Panc1 (cell line): ENCODE measurements at regions not wholly inside any gene's neighbourhood (a gene's known extent, or its start where the extent isn't known, plus 50 kb on each side); places are given as distances from the start of the nearest gene placed in this dataset.

Experiments used
- ATAC-seq: fragments of 200-7000 bp; cut with Tn5 transposase; 2 replicates; pipeline ENCODE4 v1.9.1; 2020; ENCODE audit warnings: mild to moderate bottlenecking, moderate library complexity
- BruUV-seq: library from RNA; stranded (reverse); fragments of 400-500 nt; replicated peaks from 2 replicates; lab custom pipeline; 2021; lab: Mats Ljungman, UMichigan
- CTCF ChIA-PET: fragments of 300-600 bp; sonication (Branson Sonifier 250); formaldehyde crosslinking; loops from one replicate; lab custom pipeline; 2022; ENCODE audit warnings: antibody characterized with exemption; lab: Charles Lee
- POLR2A ChIA-PET: fragments of 300-600 bp; sonication (Branson Sonifier 250); formaldehyde crosslinking; loops from one replicate; lab custom pipeline; 2022; ENCODE audit warnings: antibody characterized with exemption; lab: Charles Lee
- DNase-seq: peaks from one replicate; pipeline ENCODE4 v3.0.0-alpha.2; 2010; ENCODE audit warnings: low read depth, low spot score
- H3K27ac ChIP-seq: 2 replicates; pipeline ENCODE4 v1.5.1; 2011; ENCODE audit warnings: mild to moderate bottlenecking, low read length, inconsistent platforms
- H3K27me3 ChIP-seq: fragments of 200-500 bp; sonication (Bioruptor generic); 2 replicates; pipeline ENCODE4 v1.6.0; 2014; ENCODE audit warnings: low read length, inconsistent platforms; ENCODE audit not compliant: control insufficient read depth, insufficient read depth
- H3K36me3 ChIP-seq: fragments of 200-500 bp; sonication (Bioruptor generic); 2 replicates; pipeline ENCODE4 v1.5.1; 2014; ENCODE audit warnings: inconsistent platforms, mild to moderate bottlenecking, low read length, moderate library complexity; ENCODE audit not compliant: control insufficient read depth, insufficient read depth
- H3K4me1 ChIP-seq: 2 replicates; pipeline ENCODE4 v1.5.1; 2011; ENCODE audit warnings: inconsistent platforms, mild to moderate bottlenecking, low read length, moderate library complexity; ENCODE audit not compliant: control insufficient read depth, insufficient read depth
- H3K4me3 ChIP-seq, 2 experiments: 2 replicates each; pipeline ENCODE4 v1.5.1; 2011 to 2012; ENCODE audit warnings: low read depth in 2 of 2, low read length in 2 of 2, mild to moderate bottlenecking in 2 of 2, inconsistent platforms in 1 of 2, moderate library complexity in 1 of 2
- H3K9me3 ChIP-seq: fragments of 200-500 bp; sonication (Bioruptor generic); 2 replicates; pipeline ENCODE4 v1.5.1; 2014; ENCODE audit warnings: low read depth, mild to moderate bottlenecking, inconsistent platforms, low read length, moderate library complexity; ENCODE audit not compliant: control insufficient read depth, insufficient read depth
- CTCF ChIP-seq: fragments of 450-650 bp; IDR thresholded peaks from 2 replicates; pipeline ENCODE4 v1.5.1; 2017; ENCODE audit warnings: mild to moderate bottlenecking
- POLR2AphosphoS5 ChIP-seq: IDR thresholded peaks from 2 replicates; pipeline ENCODE4 v1.6.1; 2012; ENCODE audit warnings: mild to moderate bottlenecking, low read depth, low read length, moderate library complexity
- SIN3A ChIP-seq: IDR thresholded peaks from 2 replicates; pipeline ENCODE4 v1.6.1; 2012; ENCODE audit warnings: low read depth, mild to moderate bottlenecking, low read length, moderate library complexity, borderline replicate concordance; ENCODE audit not compliant: insufficient read depth
- TCF7L2 ChIP-seq: IDR thresholded peaks from 2 replicates; pipeline ENCODE4 v1.6.1; 2011; ENCODE audit warnings: mild to moderate bottlenecking, low read depth, low read length, inconsistent platforms
- in situ Hi-C: cut with HindIII; loops from 2 replicates; pipeline ENCODE4 v1.10.0; 2016; ENCODE audit warnings: low sequenced_read_pairs, low pct_unique_long_range_greater_than_20kb
- intact Hi-C: fragments of 100-400 bp; cut with micrococcal nuclease; formaldehyde crosslinking; loops from one replicate; pipeline ENCODE4 v1.10.0; 2022; ENCODE audit not compliant: unreplicated experiment
- TF ChIP-seq, protein P1 (sequence below), 2 experiments: IDR thresholded peaks; 2 replicates each; pipeline ENCODE4 v1.6.1; 2011 to 2012; ENCODE audit warnings: low read depth in 2 of 2, control low read depth in 1 of 2, low read length in 1 of 2, mild to moderate bottlenecking in 1 of 2, moderate library complexity in 1 of 2; ENCODE audit not compliant: insufficient read depth in 1 of 2

DNA sequence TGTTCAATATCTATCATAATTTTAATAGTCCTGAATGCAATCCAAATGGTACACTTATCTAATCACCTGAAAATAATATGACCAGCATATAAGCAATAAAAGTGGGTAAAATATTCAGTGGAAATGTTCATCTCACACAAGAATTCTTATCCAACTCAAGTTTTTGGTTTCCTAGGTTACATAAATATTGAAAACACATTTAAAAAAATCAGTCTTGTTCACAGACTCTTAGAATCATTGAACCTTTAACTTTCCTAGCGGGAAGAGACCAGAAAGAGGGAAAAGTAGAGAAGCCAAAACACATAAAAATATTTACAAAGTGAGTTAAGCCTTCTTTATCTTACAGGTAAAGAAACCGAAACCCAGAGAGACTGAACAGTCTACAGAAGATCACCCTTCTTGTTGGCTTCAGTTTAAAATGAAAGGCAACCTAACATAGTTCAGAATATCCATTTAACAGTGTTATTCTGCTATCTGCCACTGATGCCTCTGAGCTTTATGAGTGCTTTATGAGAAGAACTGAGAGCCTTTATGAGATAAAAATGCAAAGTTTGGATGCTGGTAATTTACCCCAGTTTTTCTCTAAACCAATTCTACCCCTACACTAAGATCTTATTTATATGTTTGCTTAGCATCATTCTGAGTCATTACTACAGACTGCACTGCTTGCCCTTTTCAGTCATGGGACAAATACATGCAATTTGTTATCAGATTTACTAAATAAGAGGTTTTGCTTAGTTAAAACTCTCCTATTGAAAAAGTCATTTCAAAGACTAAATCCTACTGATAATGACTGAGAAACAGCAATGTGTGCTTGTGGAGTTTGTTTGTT is 453.3 kb upstream of the INTU start:
- H3K36me3 ChIP-seq: no peaks in the 10 kb centered on the region
- no peak overlapping the region for H3K4me3 ChIP-seq
- intact Hi-C loops: no loop called here
- no peak for ATAC-seq
- no peak for DNase-seq
- no peaks in the 10 kb centered on the region for H3K9me3 ChIP-seq
- H3K27ac ChIP-seq: no peak overlapping the region
- no peaks in the 10 kb centered on the region for H3K4me1 ChIP-seq
- in situ Hi-C loops: no loop called here
- no TSS peak for BruUV-seq
- ChIA-PET POLR2A (no interaction called here), CTCF (no interaction called here)
- no peaks in the 10 kb centered on the region for H3K27me3 ChIP-seq
- TF ChIP-seq, protein P1, sequence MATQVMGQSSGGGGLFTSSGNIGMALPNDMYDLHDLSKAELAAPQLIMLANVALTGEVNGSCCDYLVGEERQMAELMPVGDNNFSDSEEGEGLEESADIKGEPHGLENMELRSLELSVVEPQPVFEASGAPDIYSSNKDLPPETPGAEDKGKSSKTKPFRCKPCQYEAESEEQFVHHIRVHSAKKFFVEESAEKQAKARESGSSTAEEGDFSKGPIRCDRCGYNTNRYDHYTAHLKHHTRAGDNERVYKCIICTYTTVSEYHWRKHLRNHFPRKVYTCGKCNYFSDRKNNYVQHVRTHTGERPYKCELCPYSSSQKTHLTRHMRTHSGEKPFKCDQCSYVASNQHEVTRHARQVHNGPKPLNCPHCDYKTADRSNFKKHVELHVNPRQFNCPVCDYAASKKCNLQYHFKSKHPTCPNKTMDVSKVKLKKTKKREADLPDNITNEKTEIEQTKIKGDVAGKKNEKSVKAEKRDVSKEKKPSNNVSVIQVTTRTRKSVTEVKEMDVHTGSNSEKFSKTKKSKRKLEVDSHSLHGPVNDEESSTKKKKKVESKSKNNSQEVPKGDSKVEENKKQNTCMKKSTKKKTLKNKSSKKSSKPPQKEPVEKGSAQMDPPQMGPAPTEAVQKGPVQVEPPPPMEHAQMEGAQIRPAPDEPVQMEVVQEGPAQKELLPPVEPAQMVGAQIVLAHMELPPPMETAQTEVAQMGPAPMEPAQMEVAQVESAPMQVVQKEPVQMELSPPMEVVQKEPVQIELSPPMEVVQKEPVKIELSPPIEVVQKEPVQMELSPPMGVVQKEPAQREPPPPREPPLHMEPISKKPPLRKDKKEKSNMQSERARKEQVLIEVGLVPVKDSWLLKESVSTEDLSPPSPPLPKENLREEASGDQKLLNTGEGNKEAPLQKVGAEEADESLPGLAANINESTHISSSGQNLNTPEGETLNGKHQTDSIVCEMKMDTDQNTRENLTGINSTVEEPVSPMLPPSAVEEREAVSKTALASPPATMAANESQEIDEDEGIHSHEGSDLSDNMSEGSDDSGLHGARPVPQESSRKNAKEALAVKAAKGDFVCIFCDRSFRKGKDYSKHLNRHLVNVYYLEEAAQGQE (IDR thresholded peaks at IDR 0.05; ENCODE audit: insufficient read depth in 1 of 2, low read depth in 2 of 2, low read length in 1 of 2): no peak
- TF ChIP-seq TCF7L2: no peak
- TF ChIP-seq POLR2AphosphoS5: no peak
- no peak for TF ChIP-seq SIN3A
- TF ChIP-seq CTCF: no peak

DNA sequence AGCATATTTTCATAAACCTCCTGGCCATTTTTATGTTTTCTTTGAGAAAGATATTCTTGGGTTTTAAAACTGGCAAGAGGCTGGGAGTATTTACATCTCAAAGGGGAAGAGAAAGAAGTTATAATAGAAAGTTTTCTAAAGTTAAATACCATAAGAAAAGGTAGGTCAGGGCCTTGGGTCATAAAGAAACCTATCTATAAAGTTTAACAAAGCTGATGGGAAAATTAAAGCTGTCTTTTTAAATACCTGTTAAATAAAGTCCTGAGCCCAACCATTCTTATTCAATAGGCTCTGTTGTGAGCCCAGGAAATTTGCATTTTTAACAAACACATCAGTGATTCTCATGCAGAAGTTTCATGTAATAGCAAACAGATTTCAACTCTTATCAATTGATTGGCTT is 451.8 kb upstream of the INTU start:
- no peak for DNase-seq
- Histone ChIP-seq H3K36me3 (no peaks in the 10 kb centered on the region), H3K27ac (no peak overlapping the region), H3K9me3 (no peaks in the 10 kb centered on the region), H3K4me1 (no peaks in the 10 kb centered on the region), H3K27me3 (no peaks in the 10 kb centered on the region), H3K4me3 (no peak overlapping the region)
- in situ Hi-C loops (no loop called here), intact Hi-C loops (no loop called here)
- POLR2A ChIA-PET: no interaction called here
- no TSS peak for BruUV-seq
- TF ChIP-seq TCF7L2 (no peak), POLR2AphosphoS5 (no peak)
- ATAC-seq: no peak
- CTCF ChIA-PET: no interaction called here

DNA sequence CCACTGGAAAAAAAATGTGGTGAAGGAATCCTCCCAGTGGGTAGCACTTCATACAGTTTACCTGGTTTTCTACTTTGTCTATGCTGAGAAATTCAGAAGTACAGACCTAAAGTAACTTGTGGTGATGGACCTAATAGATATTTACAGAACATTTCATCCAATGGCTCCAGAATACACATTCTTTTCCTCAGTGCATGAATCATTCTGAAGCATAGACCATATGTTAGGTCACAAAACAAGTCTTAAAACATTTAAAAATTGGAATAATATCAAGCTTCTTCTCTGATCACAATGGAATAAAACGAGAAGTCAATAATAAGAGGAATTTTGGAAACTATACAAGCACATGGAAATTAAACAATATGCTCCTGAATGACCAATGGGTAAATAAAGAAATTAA is 450.1 kb upstream of the INTU start:
- CTCF ChIA-PET: no interaction called here
- Histone ChIP-seq H3K4me1 (no peaks in the 10 kb centered on the region), H3K4me3 (no peak overlapping the region), H3K9me3 (no peaks in the 10 kb centered on the region), H3K27me3 (no peaks in the 10 kb centered on the region), H3K36me3 (no peaks in the 10 kb centered on the region), H3K27ac (no peak overlapping the region)
- DNase-seq (no peak), ATAC-seq (no peak)
- POLR2A ChIA-PET: no interaction called here
- TF ChIP-seq, protein P1 (IDR thresholded peaks at IDR 0.05; ENCODE audit: insufficient read depth in 1 of 2, low read depth in 2 of 2, low read length in 1 of 2): no peak
- TF ChIP-seq CTCF: no peak
- TF ChIP-seq POLR2AphosphoS5: no peak
- no peak for TF ChIP-seq TCF7L2
- no peak for TF ChIP-seq SIN3A
- in situ Hi-C loops (no loop called here), intact Hi-C loops (no loop called here)
- BruUV-seq: no TSS peak
